ENCODE measurements at regions not wholly inside any gene's neighbourhood (a gene's known extent, or its start where the extent isn't known, plus 50 kb on each side); places are given as distances from the start of the nearest gene placed in this dataset.
"Not testable (repeated sequence)": the region's sequence is repeated elsewhere in the genome, so short reads cannot be mapped to it uniquely, and the experiment has no call there.

DNA sequence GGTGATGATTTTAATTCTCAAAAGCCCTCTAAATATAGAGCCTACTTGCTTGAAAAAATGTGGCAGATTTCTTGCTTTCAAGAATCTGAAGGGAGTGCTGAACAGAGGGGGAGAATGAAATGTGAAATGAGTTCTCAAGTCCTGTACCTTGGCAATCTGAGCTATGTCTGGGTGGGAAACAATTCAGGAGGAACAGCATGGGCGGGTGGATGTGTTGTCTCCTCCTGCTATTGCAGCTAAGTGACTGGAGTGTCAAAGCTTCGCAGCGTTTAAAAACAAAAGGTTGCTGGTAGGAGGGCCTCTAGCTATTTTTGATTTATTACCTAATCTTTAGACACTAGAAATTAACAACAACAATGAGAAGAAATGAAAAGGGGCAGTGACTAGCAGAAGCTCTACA lies 102.5 kb upstream of the ARG1 start:
- H3K4me3 ChIP-seq (ENCODE audit: control insufficient read depth in 2 of 3, extremely low read depth in 1 of 3, insufficient read depth in 2 of 3, low read depth in 1 of 3, low read length in 3 of 3), result no peak overlapping the region
- no peaks in the 10 kb centered on the region for H3K9me1 ChIP-seq (ENCODE audit: control insufficient read depth, extremely low read depth, insufficient read depth, low read length)
- dilution Hi-C loops (cut with MboI; ENCODE audit: extremely low pct_ligation_motif_present, low sequenced_read_pairs), result no loop called here
- no peak for TF ChIP-seq CTCF (optimal IDR thresholded peaks at IDR 0.05 in 1 of 3, IDR thresholded peaks at IDR 0.05 in 1 of 3, conservative IDR thresholded peaks at IDR 0.05 in 1 of 3; ENCODE audit: extremely low read depth in 1 of 3, insufficient read depth in 2 of 3, low read length in 3 of 3)
- no peak for TF ChIP-seq EZH2 (IDR thresholded peaks at IDR 0.05; ENCODE audit: low read length)
- no peak for FAIRE-seq
- no peaks in the 10 kb centered on the region for H3K4me1 ChIP-seq (ENCODE audit: control insufficient read depth, extremely low read depth, insufficient read depth, low read length)
- no peaks in the 10 kb centered on the region for H4K20me1 ChIP-seq (ENCODE audit: control insufficient read depth, extremely low read depth, insufficient read depth, low read length)
- H3K9me3 ChIP-seq (ENCODE audit: control insufficient read depth, low read depth, low read length), result no peaks in the 10 kb centered on the region
- H3K36me3 ChIP-seq (ENCODE audit: control insufficient read depth in 2 of 2, extremely low read depth in 1 of 2, insufficient read depth in 2 of 2, low read length in 2 of 2), result no peaks in the 10 kb centered on the region
- H3K27ac ChIP-seq (ENCODE audit: control insufficient read depth, insufficient read depth, low read length), result no peak overlapping the region
- no peak overlapping the region for H3K4me2 ChIP-seq (ENCODE audit: control insufficient read depth, extremely low read depth, insufficient read depth, low read depth, low read length)
- H3K27me3 ChIP-seq (ENCODE audit: control insufficient read depth, extremely low read depth, insufficient read depth, low read length), result no peaks in the 10 kb centered on the region
- H2AFZ ChIP-seq (ENCODE audit: control insufficient read depth, low read length), result no peak overlapping the region
- no peak overlapping the region for H3K9ac ChIP-seq (ENCODE audit: control insufficient read depth, extremely low read depth, insufficient read depth, low read length)
- H3K79me2 ChIP-seq (ENCODE audit: control insufficient read depth, insufficient read depth, low read length), result no peaks in the 10 kb centered on the region
- no peak for DNase-seq (ENCODE audit: low read depth, low spot score)

DNA sequence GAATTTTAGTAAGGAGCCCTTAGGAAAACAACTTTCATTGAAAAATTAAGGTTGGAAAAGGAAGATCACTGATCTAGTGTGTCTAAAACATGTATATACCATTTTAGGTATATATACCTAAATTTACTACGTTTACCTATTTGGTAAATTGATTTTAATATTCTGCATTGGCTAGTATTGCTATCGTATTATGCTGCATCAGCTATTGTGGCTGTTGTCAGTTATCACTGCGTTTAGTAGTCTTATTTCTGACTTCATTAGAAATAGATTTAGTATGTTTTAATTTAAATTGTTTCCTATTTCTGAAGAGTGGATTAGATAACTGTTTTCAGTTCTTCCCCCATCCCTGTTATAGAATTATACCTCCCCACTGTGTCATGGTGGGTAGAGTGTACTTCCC lies 101.7 kb upstream of the ARG1 start:
- Histone ChIP-seq H3K27me3 (ENCODE audit: control insufficient read depth, extremely low read depth, insufficient read depth, low read length) (no peaks in the 10 kb centered on the region), H3K4me2 (ENCODE audit: control insufficient read depth, extremely low read depth, insufficient read depth, low read depth, low read length) (no peak overlapping the region), H3K9ac (ENCODE audit: control insufficient read depth, extremely low read depth, insufficient read depth, low read length) (no peak overlapping the region), H4K20me1 (ENCODE audit: control insufficient read depth, extremely low read depth, insufficient read depth, low read length) (no peaks in the 10 kb centered on the region), H3K79me2 (ENCODE audit: control insufficient read depth, insufficient read depth, low read length) (no peaks in the 10 kb centered on the region), H3K4me1 (ENCODE audit: control insufficient read depth, extremely low read depth, insufficient read depth, low read length) (no peaks in the 10 kb centered on the region), H3K9me1 (ENCODE audit: control insufficient read depth, extremely low read depth, insufficient read depth, low read length) (no peaks in the 10 kb centered on the region), H3K9me3 (ENCODE audit: control insufficient read depth, low read depth, low read length) (no peaks in the 10 kb centered on the region), H3K27ac (ENCODE audit: control insufficient read depth, insufficient read depth, low read length) (no peak overlapping the region), H3K36me3 (ENCODE audit: control insufficient read depth in 2 of 2, extremely low read depth in 1 of 2, insufficient read depth in 2 of 2, low read length in 2 of 2) (no peaks in the 10 kb centered on the region), H2AFZ (ENCODE audit: control insufficient read depth, low read length) (no peak overlapping the region), H3K4me3 (ENCODE audit: control insufficient read depth in 2 of 3, extremely low read depth in 1 of 3, insufficient read depth in 2 of 3, low read depth in 1 of 3, low read length in 3 of 3) (no peak overlapping the region)
- DNase-seq (ENCODE audit: low read depth, low spot score), result no peak
- no peak for FAIRE-seq
- dilution Hi-C loops (cut with MboI; ENCODE audit: extremely low pct_ligation_motif_present, low sequenced_read_pairs), result no loop called here
- TF ChIP-seq CTCF (optimal IDR thresholded peaks at IDR 0.05 in 1 of 3, IDR thresholded peaks at IDR 0.05 in 1 of 3, conservative IDR thresholded peaks at IDR 0.05 in 1 of 3; ENCODE audit: extremely low read depth in 1 of 3, insufficient read depth in 2 of 3, low read length in 3 of 3) (no peak), EZH2 (IDR thresholded peaks at IDR 0.05; ENCODE audit: low read length) (no peak)

GRCh38 chr6:131473303-131473702 lies 99.7 kb upstream of the ARG1 start:
- H3K27me3 ChIP-seq (ENCODE audit: control insufficient read depth, extremely low read depth, insufficient read depth, low read length); H3K36me3 ChIP-seq (ENCODE audit: control insufficient read depth in 2 of 2, extremely low read depth in 1 of 2, insufficient read depth in 2 of 2, low read length in 2 of 2); H3K4me3 ChIP-seq (ENCODE audit: control insufficient read depth in 2 of 3, extremely low read depth in 1 of 3, insufficient read depth in 2 of 3, low read depth in 1 of 3, low read length in 3 of 3); H3K9ac ChIP-seq (ENCODE audit: control insufficient read depth, extremely low read depth, insufficient read depth, low read length); H3K9me3 ChIP-seq (ENCODE audit: control insufficient read depth, low read depth, low read length); H2AFZ ChIP-seq (ENCODE audit: control insufficient read depth, low read length); DNase-seq (ENCODE audit: low read depth, low spot score); H3K27ac ChIP-seq (ENCODE audit: control insufficient read depth, insufficient read depth, low read length); H3K79me2 ChIP-seq (ENCODE audit: control insufficient read depth, insufficient read depth, low read length); H4K20me1 ChIP-seq (ENCODE audit: control insufficient read depth, extremely low read depth, insufficient read depth, low read length); dilution Hi-C loops (cut with MboI; ENCODE audit: extremely low pct_ligation_motif_present, low sequenced_read_pairs); FAIRE-seq; H3K4me1 ChIP-seq (ENCODE audit: control insufficient read depth, extremely low read depth, insufficient read depth, low read length); H3K4me2 ChIP-seq (ENCODE audit: control insufficient read depth, extremely low read depth, insufficient read depth, low read depth, low read length); H3K9me1 ChIP-seq (ENCODE audit: control insufficient read depth, extremely low read depth, insufficient read depth, low read length): not testable (repeated sequence)
